Endothelial cell (in vitro differentiated cells): ENCODE measurements at regions not wholly inside any gene's neighbourhood (a gene's known extent, or its start where the extent isn't known, plus 50 kb on each side); places are given as distances from the start of the nearest gene placed in this dataset.
"Not testable (repeated sequence)": the region's sequence is repeated elsewhere in the genome, so short reads cannot be mapped to it uniquely, and the experiment has no call there.

Source experiments
- DNase-seq: peaks from one replicate; pipeline ENCODE4 v3.0.0; 2021; ENCODE audit warnings: low spot score
- H3K27ac Mint-ChIP-seq: one replicate; pipeline ENCODE4 v1.8.0; 2021; ENCODE audit warnings: mixed read lengths, inconsistent platforms; ENCODE audit not compliant: unreplicated experiment
- H3K27me3 Mint-ChIP-seq: one replicate; pipeline ENCODE4 v1.8.0; 2021; ENCODE audit warnings: mild to moderate bottlenecking, moderate library complexity, mixed read lengths, inconsistent platforms; ENCODE audit not compliant: unreplicated experiment
- H3K36me3 Mint-ChIP-seq: one replicate; pipeline ENCODE4 v1.8.0; 2021; ENCODE audit warnings: mild to moderate bottlenecking, low read depth, mixed read lengths, inconsistent platforms; ENCODE audit not compliant: unreplicated experiment
- H3K4me1 Mint-ChIP-seq: one replicate; pipeline ENCODE4 v1.8.0; 2021; ENCODE audit warnings: mild to moderate bottlenecking, mixed read lengths, inconsistent platforms; ENCODE audit not compliant: unreplicated experiment
- H3K4me3 Mint-ChIP-seq: one replicate; pipeline ENCODE4 v1.8.0; 2021; ENCODE audit warnings: mild to moderate bottlenecking, mixed read lengths, inconsistent platforms; ENCODE audit not compliant: unreplicated experiment
- H3K9me3 Mint-ChIP-seq: one replicate; pipeline ENCODE4 v1.8.0; 2021; ENCODE audit warnings: mixed read lengths, inconsistent platforms; ENCODE audit not compliant: unreplicated experiment
- TF ChIP-seq, protein P1 (sequence below): fragments of 200-600 bp; sonication (generic); IDR thresholded peaks from one replicate; pipeline ENCODE4 v1.5.0; 2021; ENCODE audit warnings: antibody characterized with exemption; ENCODE audit not compliant: unreplicated experiment

DNA sequence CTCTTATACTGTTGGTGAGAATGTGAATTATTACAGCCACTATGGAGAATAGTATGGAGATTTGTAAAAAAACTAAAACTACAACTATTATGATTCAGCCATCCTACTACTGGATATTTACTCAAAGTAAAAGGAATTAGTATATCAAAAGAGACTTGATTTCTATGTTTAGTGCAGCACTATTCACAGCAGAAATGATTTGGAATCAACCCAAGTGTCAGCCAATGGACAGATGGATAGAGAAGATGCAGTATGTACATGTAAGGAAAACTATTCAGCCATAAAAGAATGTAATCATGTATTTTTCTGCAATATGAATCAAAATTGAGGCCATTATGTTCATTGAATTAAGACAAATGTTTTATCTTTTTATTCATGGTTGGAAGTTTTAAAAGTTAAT is 1705.5 kb downstream of the SLITRK1 start:
- TF ChIP-seq, protein P1, sequence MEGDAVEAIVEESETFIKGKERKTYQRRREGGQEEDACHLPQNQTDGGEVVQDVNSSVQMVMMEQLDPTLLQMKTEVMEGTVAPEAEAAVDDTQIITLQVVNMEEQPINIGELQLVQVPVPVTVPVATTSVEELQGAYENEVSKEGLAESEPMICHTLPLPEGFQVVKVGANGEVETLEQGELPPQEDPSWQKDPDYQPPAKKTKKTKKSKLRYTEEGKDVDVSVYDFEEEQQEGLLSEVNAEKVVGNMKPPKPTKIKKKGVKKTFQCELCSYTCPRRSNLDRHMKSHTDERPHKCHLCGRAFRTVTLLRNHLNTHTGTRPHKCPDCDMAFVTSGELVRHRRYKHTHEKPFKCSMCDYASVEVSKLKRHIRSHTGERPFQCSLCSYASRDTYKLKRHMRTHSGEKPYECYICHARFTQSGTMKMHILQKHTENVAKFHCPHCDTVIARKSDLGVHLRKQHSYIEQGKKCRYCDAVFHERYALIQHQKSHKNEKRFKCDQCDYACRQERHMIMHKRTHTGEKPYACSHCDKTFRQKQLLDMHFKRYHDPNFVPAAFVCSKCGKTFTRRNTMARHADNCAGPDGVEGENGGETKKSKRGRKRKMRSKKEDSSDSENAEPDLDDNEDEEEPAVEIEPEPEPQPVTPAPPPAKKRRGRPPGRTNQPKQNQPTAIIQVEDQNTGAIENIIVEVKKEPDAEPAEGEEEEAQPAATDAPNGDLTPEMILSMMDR: no peak
- Mint-ChIP-seq H3K27me3 (no peaks in the 10 kb centered on the region), H3K36me3 (no peaks in the 10 kb centered on the region), H3K4me1 (no peaks in the 10 kb centered on the region), H3K4me3 (no peak overlapping the region), H3K27ac (no peak overlapping the region), H3K9me3 (no peaks in the 10 kb centered on the region)
- no peak for DNase-seq

- TF ChIP-seq, protein P1: no peak
- Mint-ChIP-seq H3K27ac (no peak overlapping the region), H3K27me3 (no peaks in the 10 kb centered on the region), H3K4me1 (no peaks in the 10 kb centered on the region), H3K36me3 (peaks cover 5% of the 10 kb centered on the region), H3K9me3 (peaks cover 6% of the 10 kb centered on the region), H3K4me3 (no peak overlapping the region)
- DNase-seq: no peak
Observed at GRCh38 chr13:82165396-82166174, 1716.7 kb downstream of the SLITRK1 start.

DNA sequence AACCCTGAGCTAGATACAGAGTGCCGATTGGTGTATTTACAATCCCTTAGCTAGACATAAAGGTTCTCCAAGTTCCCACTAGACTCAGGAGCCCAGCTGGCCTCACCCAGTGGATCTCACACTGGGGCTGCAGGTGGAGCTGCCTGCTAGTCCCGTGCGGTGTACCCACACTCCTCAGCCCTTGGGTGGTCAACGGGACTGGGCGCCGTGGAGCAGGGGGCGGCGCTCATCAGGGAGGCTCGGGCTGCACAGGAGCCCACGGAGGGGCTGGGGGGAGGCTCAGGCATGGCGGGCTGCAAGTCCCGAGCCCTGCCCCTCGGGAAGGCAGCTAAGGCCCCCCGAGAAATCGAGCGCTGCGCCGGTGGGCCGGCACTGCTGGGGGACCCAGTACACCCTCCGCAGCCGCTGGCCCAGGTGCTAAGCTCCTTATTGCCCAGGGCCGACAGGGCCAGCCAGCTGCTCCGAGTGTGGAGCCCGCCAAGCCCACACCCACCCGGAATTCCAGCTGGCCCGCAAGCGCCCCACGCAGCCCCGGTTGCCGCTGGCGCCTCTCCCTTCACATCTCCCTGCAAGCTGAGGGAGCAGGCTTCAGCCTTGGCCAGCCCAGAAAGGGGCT is 1717.4 kb downstream of the SLITRK1 start:
- H3K27ac Mint-ChIP-seq, H3K9me3 Mint-ChIP-seq, H3K27me3 Mint-ChIP-seq, DNase-seq, H3K4me3 Mint-ChIP-seq, H3K36me3 Mint-ChIP-seq, H3K4me1 Mint-ChIP-seq: not testable (repeated sequence)

DNA sequence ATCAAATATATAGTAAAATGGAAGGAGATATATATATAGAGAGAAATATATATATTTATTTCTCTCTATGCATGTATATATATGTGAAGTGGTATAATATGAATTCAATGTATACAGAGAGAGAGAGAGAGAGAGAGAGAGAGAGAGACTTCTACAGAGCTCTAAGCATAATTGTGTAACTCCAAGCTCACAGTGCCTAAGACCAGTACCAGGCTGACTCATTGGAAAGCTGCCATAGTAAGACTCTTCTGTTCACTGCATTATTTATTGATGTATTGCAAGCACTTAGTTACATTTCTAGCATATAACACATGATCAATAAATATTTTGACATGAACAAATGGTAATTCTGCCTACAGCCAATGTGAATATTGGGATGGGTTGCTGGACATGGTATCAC is 1734.7 kb downstream of the SLITRK1 start:
- H3K4me1 Mint-ChIP-seq: no peaks in the 10 kb centered on the region
- no peak overlapping the region for H3K27ac Mint-ChIP-seq
- H3K4me3 Mint-ChIP-seq: no peak overlapping the region
- H3K27me3 Mint-ChIP-seq: no peaks in the 10 kb centered on the region
- TF ChIP-seq, protein P1: no peak
- DNase-seq: no peak
- no peaks in the 10 kb centered on the region for H3K9me3 Mint-ChIP-seq
- H3K36me3 Mint-ChIP-seq: no peaks in the 10 kb centered on the region

- no peaks in the 10 kb centered on the region for H3K36me3 Mint-ChIP-seq
- DNase-seq: no peak
- H3K4me3 Mint-ChIP-seq: no peak overlapping the region
- H3K27ac Mint-ChIP-seq: no peak overlapping the region
- no peaks in the 10 kb centered on the region for H3K9me3 Mint-ChIP-seq
- TF ChIP-seq, protein P1: no peak
- H3K4me1 Mint-ChIP-seq: no peaks in the 10 kb centered on the region
- H3K27me3 Mint-ChIP-seq: no peaks in the 10 kb centered on the region
Observed at GRCh38 chr13:82136880-82137279, 1745.4 kb downstream of the SLITRK1 start.
